Glomerular visceral epithelial cell (primary cell): ENCODE measurements at regions not wholly inside any gene's neighbourhood (a gene's known extent, or its start where the extent isn't known, plus 50 kb on each side); places are given as distances from the start of the nearest gene placed in this dataset.
A peak's percentile ranks its signal among the peaks of the same experiment; 100 is the strongest.

Source experiments
- DNase-seq: peaks from one replicate; pipeline ENCODE4 v3.0.0-alpha.2; 2016; ENCODE audit errors: extremely low spot score

GRCh38 chr11:128328955-128329551 lies 258.3 kb downstream of the ETS1 start:
- no peak for DNase-seq

- no peak for DNase-seq
Observed at GRCh38 chr11:128327274-128327673, 260.1 kb downstream of the ETS1 start.

GRCh38 chr11:128326791-128327190 lies 260.6 kb downstream of the ETS1 start:
- DNase-seq, result no peak

GRCh38 chr11:128324531-128325141 lies 262.7 kb downstream of the ETS1 start:
- no peak for DNase-seq

- DNase-seq, result no peak
Observed at GRCh38 chr11:128324051-128324481, 263.3 kb downstream of the ETS1 start.

- no peak for DNase-seq
Observed at GRCh38 chr11:128323381-128323780, 264.0 kb downstream of the ETS1 start.

- peak; percentile 23 for DNase-seq
Observed at GRCh38 chr11:128318856-128319474, 268.4 kb downstream of the ETS1 start.

- DNase-seq, result no peak
Observed at GRCh38 chr11:128316541-128317227, 270.7 kb downstream of the ETS1 start.

GRCh38 chr11:128315933-128316332 lies 271.4 kb downstream of the ETS1 start:
- no peak for DNase-seq

GRCh38 chr11:128313931-128314330 lies 273.4 kb downstream of the ETS1 start:
- no peak for DNase-seq

- no peak for DNase-seq
Observed at GRCh38 chr11:128311742-128312719, 275.3 kb downstream of the ETS1 start.

- no peak for DNase-seq
Observed at GRCh38 chr11:128310676-128311445, 276.5 kb downstream of the ETS1 start.

- DNase-seq, result no peak
Observed at GRCh38 chr11:128310005-128310404, 277.4 kb downstream of the ETS1 start.

GRCh38 chr11:128308794-128309193 lies 278.6 kb downstream of the ETS1 start:
- DNase-seq, result no peak

GRCh38 chr11:128305588-128305987 lies 281.8 kb downstream of the ETS1 start:
- no peak for DNase-seq

- DNase-seq, result no peak
Observed at GRCh38 chr11:128304666-128305485, 282.5 kb downstream of the ETS1 start.

GRCh38 chr11:128304116-128304515 lies 283.2 kb downstream of the ETS1 start:
- no peak for DNase-seq

- no peak for DNase-seq
Observed at GRCh38 chr11:128303383-128303782, 284.0 kb downstream of the ETS1 start.

- no peak for DNase-seq
Observed at GRCh38 chr11:128302425-128303186, 284.8 kb downstream of the ETS1 start.
